ENCODE measurements at regions not wholly inside any gene's neighbourhood (a gene's known extent, or its start where the extent isn't known, plus 50 kb on each side); places are given as distances from the start of the nearest gene placed in this dataset.

DNA sequence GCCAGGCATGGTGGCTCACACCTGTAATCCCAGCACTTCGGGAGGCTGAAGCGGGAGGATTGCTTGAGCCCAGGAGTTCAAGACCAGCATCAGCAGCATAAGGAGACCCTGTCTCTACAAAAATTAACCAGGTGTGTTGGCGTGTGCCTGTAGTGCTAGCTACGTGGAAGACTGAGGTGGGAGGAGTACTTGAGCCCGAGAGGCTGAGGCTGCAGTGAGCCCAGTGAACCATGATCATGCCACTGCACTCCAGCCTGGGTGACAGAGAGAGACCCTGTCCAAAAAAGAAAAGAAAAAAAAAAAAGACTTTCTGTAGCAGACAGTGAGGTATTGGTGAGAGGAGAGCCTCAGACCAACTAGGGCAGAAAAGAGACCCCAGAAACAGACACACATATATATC is 263.8 kb downstream of the XXYLT1 start:
- Histone ChIP-seq H3K27me3 (ENCODE audit: control insufficient read depth, insufficient read depth) (no peaks in the 10 kb centered on the region), H3K27ac (ENCODE audit: low read length) (no peak overlapping the region), H3K9me3 (ENCODE audit: control insufficient read depth, low read length) (no peaks in the 10 kb centered on the region), H3K4me1 (ENCODE audit: control insufficient read depth, insufficient read depth, low read length) (peaks cover 3% of the 10 kb centered on the region), H3K4me3 (ENCODE audit: low read length) (no peak overlapping the region)
- DNase-seq (no peak), ATAC-seq (no peak)
- 94% methylated on average over 5 of the region's 5 CpGs for WGBS
- intact Hi-C loops (cut with DNase I), result loop anchor here in 2 of 4 donors (10.0 kb wide), 3 partner anchors 98 to 258 kb away; no protein-coding TSS in a partner anchor

GRCh38 chr3:195007766-195008165 is 263.2 kb downstream of the XXYLT1 start:
- Histone ChIP-seq H3K9me3 (ENCODE audit: control insufficient read depth, low read length) (no peaks in the 10 kb centered on the region), H3K27ac (ENCODE audit: low read length) (no peak overlapping the region), H3K4me1 (ENCODE audit: control insufficient read depth, insufficient read depth, low read length) (no peaks in the 10 kb centered on the region), H3K4me3 (ENCODE audit: low read length) (no peak overlapping the region), H3K27me3 (ENCODE audit: control insufficient read depth, insufficient read depth) (no peaks in the 10 kb centered on the region)
- intact Hi-C loops (cut with DNase I), result loop anchor here in 2 of 4 donors (10.0 kb wide), 3 partner anchors 97 to 257 kb away; no protein-coding TSS in a partner anchor
- 63% methylated on average over 4 of the region's 4 CpGs for WGBS
- DNase-seq (no peak), ATAC-seq (no peak)

- 91% methylated on average over 6 of the region's 6 CpGs for WGBS
- no peak for ATAC-seq
- intact Hi-C loops (cut with DNase I), result loop anchor here in 2 of 4 donors (10.0 kb wide), 3 partner anchors 96 to 256 kb away; no protein-coding TSS in a partner anchor
Observed at GRCh38 chr3:195008816-195009215, 262.1 kb downstream of the XXYLT1 start.

GRCh38 chr3:195009616-195010015 is 261.3 kb downstream of the XXYLT1 start:
- ATAC-seq (no peak), DNase-seq (no peak)
- Histone ChIP-seq H3K27ac (ENCODE audit: low read length) (no peak overlapping the region), H3K4me1 (ENCODE audit: control insufficient read depth, insufficient read depth, low read length) (no peaks in the 10 kb centered on the region), H3K9me3 (ENCODE audit: control insufficient read depth, low read length) (no peaks in the 10 kb centered on the region), H3K27me3 (ENCODE audit: control insufficient read depth, insufficient read depth) (no peaks in the 10 kb centered on the region), H3K4me3 (ENCODE audit: low read length) (no peak overlapping the region)
- intact Hi-C loops (cut with DNase I), result loop anchor here in 2 of 4 donors (10.0 kb wide), 3 partner anchors 95 to 255 kb away; no protein-coding TSS in a partner anchor
- 88% methylated on average over 9 of the region's 9 CpGs for WGBS

More at GRCh38 chr3:195008816-195009215, 262.1 kb downstream of the XXYLT1 start:
- H3K27me3 ChIP-seq (ENCODE audit: control insufficient read depth, insufficient read depth), result no peaks in the 10 kb centered on the region
- no peak for DNase-seq
- no peaks in the 10 kb centered on the region for H3K4me1 ChIP-seq (ENCODE audit: control insufficient read depth, insufficient read depth, low read length)
- no peaks in the 10 kb centered on the region for H3K9me3 ChIP-seq (ENCODE audit: control insufficient read depth, low read length)
- H3K27ac ChIP-seq (ENCODE audit: low read length), result no peak overlapping the region
- H3K4me3 ChIP-seq (ENCODE audit: low read length), result no peak overlapping the region

DNA sequence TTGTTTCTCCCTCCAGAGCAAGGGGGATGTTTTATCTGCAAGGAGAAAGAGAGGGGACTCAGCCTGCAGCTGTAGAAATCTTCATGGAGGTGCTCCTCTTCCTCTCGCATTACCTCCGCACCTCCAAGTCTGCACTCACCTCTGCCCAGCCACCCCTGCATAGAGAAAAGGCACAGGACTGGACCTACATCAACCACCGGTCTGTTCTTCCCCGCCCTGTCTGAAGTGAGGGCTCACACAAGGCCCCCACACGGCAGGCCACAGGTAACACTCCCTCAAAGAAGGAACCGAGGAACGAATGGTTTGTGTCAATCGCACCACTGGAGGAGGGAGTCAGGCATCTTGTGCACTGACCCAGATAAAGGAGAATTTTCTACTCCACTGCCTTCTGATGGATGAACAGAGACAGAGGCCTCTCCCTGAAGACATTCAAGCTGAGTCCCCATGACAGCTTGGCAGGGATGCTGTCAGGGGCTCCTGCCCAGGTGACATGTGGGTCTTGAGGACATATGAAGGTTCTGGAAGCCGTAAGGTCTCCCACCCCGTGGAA is 260.3 kb downstream of the XXYLT1 start:
- Histone ChIP-seq H3K4me3 (ENCODE audit: low read length) (no peak overlapping the region), H3K4me1 (ENCODE audit: control insufficient read depth, insufficient read depth, low read length) (no peaks in the 10 kb centered on the region), H3K9me3 (ENCODE audit: control insufficient read depth, low read length) (no peaks in the 10 kb centered on the region), H3K27ac (ENCODE audit: low read length) (no peak overlapping the region), H3K27me3 (ENCODE audit: control insufficient read depth, insufficient read depth) (no peaks in the 10 kb centered on the region)
- intact Hi-C loops (cut with DNase I), result no loop called here
- WGBS, result 94% methylated on average over 10 of the region's 10 CpGs
- DNase-seq (no peak), ATAC-seq (no peak)

GRCh38 chr3:195011231-195011834 is 259.6 kb downstream of the XXYLT1 start:
- 86% methylated on average over 6 of the region's 6 CpGs for WGBS
- DNase-seq, result no peak
- intact Hi-C loops (cut with DNase I), result no loop called here
- H3K4me3 ChIP-seq (ENCODE audit: low read length), result no peak overlapping the region
- no peaks in the 10 kb centered on the region for H3K4me1 ChIP-seq (ENCODE audit: control insufficient read depth, insufficient read depth, low read length)
- H3K27ac ChIP-seq (ENCODE audit: low read length), result no peak overlapping the region
- ATAC-seq, result no peak
- no peaks in the 10 kb centered on the region for H3K9me3 ChIP-seq (ENCODE audit: control insufficient read depth, low read length)
- no peaks in the 10 kb centered on the region for H3K27me3 ChIP-seq (ENCODE audit: control insufficient read depth, insufficient read depth)

- no peaks in the 10 kb centered on the region for H3K4me1 ChIP-seq (ENCODE audit: control insufficient read depth, insufficient read depth, low read length)
- WGBS, result 81% methylated on average over 4 of the region's 4 CpGs
- H3K9me3 ChIP-seq (ENCODE audit: control insufficient read depth, low read length), result no peaks in the 10 kb centered on the region
- no peak overlapping the region for H3K27ac ChIP-seq (ENCODE audit: low read length)
- DNase-seq (no peak), ATAC-seq (no peak)
- no peak overlapping the region for H3K4me3 ChIP-seq (ENCODE audit: low read length)
- intact Hi-C loops (cut with DNase I), result no loop called here
- no peaks in the 10 kb centered on the region for H3K27me3 ChIP-seq (ENCODE audit: control insufficient read depth, insufficient read depth)
Observed at GRCh38 chr3:195012100-195012499, 258.9 kb downstream of the XXYLT1 start.

- no peak overlapping the region for H3K27ac ChIP-seq (ENCODE audit: low read length)
- 95% methylated on average over 4 of the region's 4 CpGs for WGBS
- H3K27me3 ChIP-seq (ENCODE audit: control insufficient read depth, insufficient read depth), result no peaks in the 10 kb centered on the region
- H3K4me3 ChIP-seq (ENCODE audit: low read length), result no peak overlapping the region
- no peak for ATAC-seq
- no peaks in the 10 kb centered on the region for H3K9me3 ChIP-seq (ENCODE audit: control insufficient read depth, low read length)
- no peak for DNase-seq
- intact Hi-C loops (cut with DNase I), result no loop called here
- no peaks in the 10 kb centered on the region for H3K4me1 ChIP-seq (ENCODE audit: control insufficient read depth, insufficient read depth, low read length)
Observed at GRCh38 chr3:195012571-195012970, 258.4 kb downstream of the XXYLT1 start.

GRCh38 chr3:195013411-195014361 is 257.3 kb downstream of the XXYLT1 start:
- DNase-seq, result no peak
- WGBS, result 79% methylated on average over 17 of the region's 17 CpGs

GRCh38 chr3:195015021-195015420 is 255.9 kb downstream of the XXYLT1 start:
- WGBS, result 47% methylated on average over 5 of the region's 5 CpGs
- Histone ChIP-seq H3K9me3 (ENCODE audit: control insufficient read depth, low read length) (no peaks in the 10 kb centered on the region), H3K27ac (ENCODE audit: low read length) (no peak overlapping the region), H3K4me1 (ENCODE audit: control insufficient read depth, insufficient read depth, low read length) (no peaks in the 10 kb centered on the region), H3K4me3 (ENCODE audit: low read length) (no peak overlapping the region), H3K27me3 (ENCODE audit: control insufficient read depth, insufficient read depth) (no peaks in the 10 kb centered on the region)
- DNase-seq (no peak), ATAC-seq (peak; percentile 41 to 88)
- intact Hi-C loops (cut with DNase I), result no loop called here

More at GRCh38 chr3:195013411-195014361, 257.3 kb downstream of the XXYLT1 start:
- no peak overlapping the region for H3K4me3 ChIP-seq (ENCODE audit: low read length)
- intact Hi-C loops (cut with DNase I), result no loop called here
- no peaks in the 10 kb centered on the region for H3K9me3 ChIP-seq (ENCODE audit: control insufficient read depth, low read length)
- no peak overlapping the region for H3K27ac ChIP-seq (ENCODE audit: low read length)
- ATAC-seq, result no peak
- H3K27me3 ChIP-seq (ENCODE audit: control insufficient read depth, insufficient read depth), result no peaks in the 10 kb centered on the region
- H3K4me1 ChIP-seq (ENCODE audit: control insufficient read depth, insufficient read depth, low read length), result no peaks in the 10 kb centered on the region

- no peaks in the 10 kb centered on the region for H3K27me3 ChIP-seq (ENCODE audit: control insufficient read depth, insufficient read depth)
- WGBS, result 63% methylated on average over 4 of the region's 4 CpGs
- no peaks in the 10 kb centered on the region for H3K4me1 ChIP-seq (ENCODE audit: control insufficient read depth, insufficient read depth, low read length)
- no peak overlapping the region for H3K27ac ChIP-seq (ENCODE audit: low read length)
- DNase-seq (no peak), ATAC-seq (no peak)
- no peak overlapping the region for H3K4me3 ChIP-seq (ENCODE audit: low read length)
- no peaks in the 10 kb centered on the region for H3K9me3 ChIP-seq (ENCODE audit: control insufficient read depth, low read length)
- intact Hi-C loops (cut with DNase I), result no loop called here
Observed at GRCh38 chr3:195017151-195017550, 253.8 kb downstream of the XXYLT1 start.
